GM21526 (cell line): ENCODE measurements at regions not wholly inside any gene's neighbourhood (a gene's known extent, or its start where the extent isn't known, plus 50 kb on each side); places are given as distances from the start of the nearest gene placed in this dataset.

Experiments
- ATAC-seq: cut with Tn5 transposase; IDR thresholded peaks from one replicate; pipeline ENCODE4 v1.9.1; 2021; ENCODE audit warnings: moderate library complexity; ENCODE audit not compliant: unreplicated experiment, low FRiP score

- no peak for ATAC-seq
Observed at GRCh38 chr11:122459064-122459463, 196.5 kb upstream of the UBASH3B start.

GRCh38 chr11:122453586-122453985, 201.9 kb upstream of the UBASH3B start:
- ATAC-seq = no peak

- ATAC-seq = no peak
Observed at GRCh38 chr11:122451911-122452310, 203.6 kb upstream of the UBASH3B start.

GRCh38 chr11:122441666-122442035, 213.9 kb upstream of the UBASH3B start:
- no peak for ATAC-seq

GRCh38 chr11:122440811-122441665, 214.5 kb upstream of the UBASH3B start:
- ATAC-seq = no peak

- ATAC-seq = no peak
Observed at GRCh38 chr11:122439866-122440810, 215.4 kb upstream of the UBASH3B start.

- ATAC-seq = no peak
Observed at GRCh38 chr11:122436188-122436555, 219.3 kb upstream of the UBASH3B start.

- no peak for ATAC-seq
Observed at GRCh38 chr11:122435540-122436187, 219.9 kb upstream of the UBASH3B start.

GRCh38 chr11:122434786-122435185, 220.7 kb upstream of the UBASH3B start:
- ATAC-seq = no peak

- no peak for ATAC-seq
Observed at GRCh38 chr11:122430490-122430889, 225.0 kb upstream of the UBASH3B start.

- no peak for ATAC-seq
Observed at GRCh38 chr11:122426073-122426472, 229.4 kb upstream of the UBASH3B start.

GRCh38 chr11:122424636-122425035, 230.9 kb upstream of the UBASH3B start:
- ATAC-seq = no peak

- ATAC-seq = no peak
Observed at GRCh38 chr11:122423886-122424285, 231.6 kb upstream of the UBASH3B start.

- no peak for ATAC-seq
Observed at GRCh38 chr11:122423273-122423672, 232.2 kb upstream of the UBASH3B start.

- no peak for ATAC-seq
Observed at GRCh38 chr11:122422682-122423081, 232.8 kb upstream of the UBASH3B start.

GRCh38 chr11:122421702-122422101, 233.8 kb upstream of the UBASH3B start:
- no peak for ATAC-seq

GRCh38 chr11:122418032-122418431, 237.5 kb upstream of the UBASH3B start:
- ATAC-seq = no peak

- ATAC-seq = no peak
Observed at GRCh38 chr11:122414406-122415018, 241.0 kb upstream of the UBASH3B start.

GRCh38 chr11:122413677-122414076, 241.8 kb upstream of the UBASH3B start:
- no peak for ATAC-seq

GRCh38 chr11:122412581-122412980, 242.9 kb upstream of the UBASH3B start:
- no peak for ATAC-seq

- ATAC-seq = no peak
Observed at GRCh38 chr11:122406466-122406865, 249.1 kb upstream of the UBASH3B start.
